ENCODE measurements at regions not wholly inside any gene's neighbourhood (a gene's known extent, or its start where the extent isn't known, plus 50 kb on each side); places are given as distances from the start of the nearest gene placed in this dataset.

GRCh38 chr4:180913750-180914149 is 1329.5 kb upstream of the TENM3 start:
- no peak for DNase-seq

- no peak for DNase-seq
These were observed 1319.7 kb upstream of the TENM3 start for GRCh38 chr4:180923486-180923885.

- DNase-seq: no peak
These were observed 1317.4 kb upstream of the TENM3 start for GRCh38 chr4:180925805-180926204.

GRCh38 chr4:180926277-180926676 is 1316.9 kb upstream of the TENM3 start:
- DNase-seq: no peak

- DNase-seq: peak; percentile 63
These were observed 1310.7 kb upstream of the TENM3 start for GRCh38 chr4:180932370-180933001.

- no peak for DNase-seq
These were observed 1306.1 kb upstream of the TENM3 start for GRCh38 chr4:180937083-180937482.

GRCh38 chr4:180940680-180941079 is 1302.5 kb upstream of the TENM3 start:
- no peak for DNase-seq

GRCh38 chr4:180942367-180942916 is 1300.8 kb upstream of the TENM3 start:
- DNase-seq: no peak

- no peak for DNase-seq
These were observed 1297.0 kb upstream of the TENM3 start for GRCh38 chr4:180946188-180946587.

- peak; percentile 80 for DNase-seq
These were observed 1295.8 kb upstream of the TENM3 start for GRCh38 chr4:180947425-180947824.

- DNase-seq: no peak
These were observed 1293.6 kb upstream of the TENM3 start for GRCh38 chr4:180949424-180950213.

GRCh38 chr4:180950377-180950776 is 1292.8 kb upstream of the TENM3 start:
- DNase-seq: no peak

GRCh38 chr4:180951312-180951711 is 1291.9 kb upstream of the TENM3 start:
- no peak for DNase-seq

GRCh38 chr4:180953572-180953971 is 1289.6 kb upstream of the TENM3 start:
- peak; percentile 55 for DNase-seq

- peak; percentile 35 for DNase-seq
These were observed 1282.3 kb upstream of the TENM3 start for GRCh38 chr4:180960743-180961401.

GRCh38 chr4:180962268-180962667 is 1280.9 kb upstream of the TENM3 start:
- no peak for DNase-seq

GRCh38 chr4:180966312-180966711 is 1276.9 kb upstream of the TENM3 start:
- DNase-seq: no peak

GRCh38 chr4:180967936-180968335 is 1275.3 kb upstream of the TENM3 start:
- DNase-seq: no peak

- DNase-seq: peak; percentile 16
These were observed 1269.3 kb upstream of the TENM3 start for GRCh38 chr4:180973894-180974293.

- DNase-seq: no peak
These were observed 1252.3 kb upstream of the TENM3 start for GRCh38 chr4:180990931-180991330.

- DNase-seq: peak; percentile 28
These were observed 1249.9 kb upstream of the TENM3 start for GRCh38 chr4:180993244-180993836.

GRCh38 chr4:180994722-180995121 is 1248.5 kb upstream of the TENM3 start:
- DNase-seq: no peak

GRCh38 chr4:180999217-180999616 is 1244.0 kb upstream of the TENM3 start:
- no peak for DNase-seq
